ENCODE measurements at regions not wholly inside any gene's neighbourhood (a gene's known extent, or its start where the extent isn't known, plus 50 kb on each side); places are given as distances from the start of the nearest gene placed in this dataset.
"Not testable (repeated sequence)": the region's sequence is repeated elsewhere in the genome, so short reads cannot be mapped to it uniquely, and the experiment has no call there.

GRCh38 chr1:113185463-113186104, 112.6 kb downstream of the LRIG2 start:
- no peak for DNase-seq (ENCODE audit: low read depth in 2 of 3, low spot score in 2 of 3)

- DNase-seq (ENCODE audit: low read depth in 2 of 3, low spot score in 2 of 3), result no peak
These were observed 117.1 kb downstream of the LRIG2 start for GRCh38 chr1:113190078-113190477.

- no peak for DNase-seq (ENCODE audit: low read depth in 2 of 3, low spot score in 2 of 3)
These were observed 117.9 kb downstream of the LRIG2 start for GRCh38 chr1:113190930-113191329.

GRCh38 chr1:113191579-113192076, 118.6 kb downstream of the LRIG2 start:
- peak in 2 of 3 donors; percentile 64 to 81 for DNase-seq (ENCODE audit: low read depth in 2 of 3, low spot score in 2 of 3)

GRCh38 chr1:113192242-113192641, 119.2 kb downstream of the LRIG2 start:
- peak in 1 of 3 donors; percentile 51 for DNase-seq (ENCODE audit: low read depth in 2 of 3, low spot score in 2 of 3)

GRCh38 chr1:113192980-113193379, 120.0 kb downstream of the LRIG2 start:
- DNase-seq (ENCODE audit: low read depth in 2 of 3, low spot score in 2 of 3), result no peak

- DNase-seq (ENCODE audit: low read depth in 2 of 3, low spot score in 2 of 3), result peak in 1 of 3 donors; percentile 64
These were observed 122.1 kb downstream of the LRIG2 start for GRCh38 chr1:113194846-113195830.

GRCh38 chr1:113197719-113198330, 124.8 kb downstream of the LRIG2 start:
- no peak for DNase-seq (ENCODE audit: low read depth in 2 of 3, low spot score in 2 of 3)

- DNase-seq (ENCODE audit: low read depth in 2 of 3, low spot score in 2 of 3), result no peak
These were observed 125.8 kb downstream of the LRIG2 start for GRCh38 chr1:113198806-113199205.

GRCh38 chr1:113199760-113200455, 126.9 kb downstream of the LRIG2 start:
- no peak for DNase-seq (ENCODE audit: low read depth in 2 of 3, low spot score in 2 of 3)

GRCh38 chr1:113201560-113201959, 128.6 kb downstream of the LRIG2 start:
- no peak for DNase-seq (ENCODE audit: low read depth in 2 of 3, low spot score in 2 of 3)

GRCh38 chr1:113205980-113206766, 133.2 kb downstream of the LRIG2 start:
- no peak for DNase-seq (ENCODE audit: low read depth in 2 of 3, low spot score in 2 of 3)

- no peak for DNase-seq (ENCODE audit: low read depth in 2 of 3, low spot score in 2 of 3)
These were observed 134.0 kb downstream of the LRIG2 start for GRCh38 chr1:113207019-113207418.

GRCh38 chr1:113207457-113207856, 134.5 kb downstream of the LRIG2 start:
- DNase-seq (ENCODE audit: low read depth in 2 of 3, low spot score in 2 of 3), result no peak

GRCh38 chr1:113208425-113208824, 135.4 kb downstream of the LRIG2 start:
- DNase-seq (ENCODE audit: low read depth in 2 of 3, low spot score in 2 of 3), result not testable (repeated sequence)

GRCh38 chr1:113210248-113210647, 137.2 kb downstream of the LRIG2 start:
- peak in 1 of 3 donors; percentile 37 for DNase-seq (ENCODE audit: low read depth in 2 of 3, low spot score in 2 of 3)

- DNase-seq (ENCODE audit: low read depth in 2 of 3, low spot score in 2 of 3), result no peak
These were observed 138.5 kb downstream of the LRIG2 start for GRCh38 chr1:113211467-113211866.

- no peak for DNase-seq (ENCODE audit: low read depth in 2 of 3, low spot score in 2 of 3)
These were observed 142.0 kb downstream of the LRIG2 start for GRCh38 chr1:113215015-113215414.

- no peak for DNase-seq (ENCODE audit: low read depth in 2 of 3, low spot score in 2 of 3)
These were observed 143.7 kb downstream of the LRIG2 start for GRCh38 chr1:113216664-113217063.

Measured in hematopoietic multipotent progenitor cell (in vitro differentiated cells).